Astrocyte of the hippocampus (primary cell): ENCODE measurements at regions not wholly inside any gene's neighbourhood (a gene's known extent, or its start where the extent isn't known, plus 50 kb on each side); places are given as distances from the start of the nearest gene placed in this dataset.
"Not testable (repeated sequence)": the region's sequence is repeated elsewhere in the genome, so short reads cannot be mapped to it uniquely, and the experiment has no call there.

Experiments used
- DNase-seq: peaks from one replicate; pipeline ENCODE4 v3.0.0; 2011; ENCODE audit warnings: low read depth, low spot score

- DNase-seq: no peak
Measured at GRCh38 chr10:7069706-7070105, 341.1 kb downstream of the SFMBT2 start.

GRCh38 chr10:7056216-7056615 lies 354.6 kb downstream of the SFMBT2 start:
- DNase-seq: no peak

GRCh38 chr10:7054915-7055314 lies 355.9 kb downstream of the SFMBT2 start:
- DNase-seq: peak; percentile 14

- no peak for DNase-seq
Measured at GRCh38 chr10:7053195-7053594, 357.6 kb downstream of the SFMBT2 start.

GRCh38 chr10:7050024-7050423 lies 360.8 kb downstream of the SFMBT2 start:
- DNase-seq: not testable (repeated sequence)

- DNase-seq: no peak
Measured at GRCh38 chr10:7048061-7048460, 362.8 kb downstream of the SFMBT2 start.

GRCh38 chr10:7046615-7047014 lies 364.2 kb downstream of the SFMBT2 start:
- DNase-seq: no peak

- no peak for DNase-seq
Measured at GRCh38 chr10:7045891-7046599, 364.8 kb downstream of the SFMBT2 start.

GRCh38 chr10:7043055-7043653 lies 367.7 kb downstream of the SFMBT2 start:
- DNase-seq: no peak

GRCh38 chr10:7042419-7043054 lies 368.3 kb downstream of the SFMBT2 start:
- no peak for DNase-seq

- no peak for DNase-seq
Measured at GRCh38 chr10:7042000-7042399, 368.8 kb downstream of the SFMBT2 start.

- DNase-seq: no peak
Measured at GRCh38 chr10:7040681-7041080, 370.2 kb downstream of the SFMBT2 start.

- DNase-seq: no peak
Measured at GRCh38 chr10:7039859-7040258, 371.0 kb downstream of the SFMBT2 start.

GRCh38 chr10:7038416-7038815 lies 372.4 kb downstream of the SFMBT2 start:
- DNase-seq: peak; percentile 57

- not testable (repeated sequence) for DNase-seq
Measured at GRCh38 chr10:7037434-7037833, 373.4 kb downstream of the SFMBT2 start.

GRCh38 chr10:7036951-7037350 lies 373.9 kb downstream of the SFMBT2 start:
- no peak for DNase-seq

GRCh38 chr10:7035126-7035761 lies 375.6 kb downstream of the SFMBT2 start:
- DNase-seq: no peak

- no peak for DNase-seq
Measured at GRCh38 chr10:7033031-7033430, 377.8 kb downstream of the SFMBT2 start.

- DNase-seq: no peak
Measured at GRCh38 chr10:7030134-7030855, 380.5 kb downstream of the SFMBT2 start.

- DNase-seq: no peak
Measured at GRCh38 chr10:7029672-7030071, 381.2 kb downstream of the SFMBT2 start.

GRCh38 chr10:7028809-7029166 lies 382.0 kb downstream of the SFMBT2 start:
- DNase-seq: no peak
